ENCODE measurements at regions not wholly inside any gene's neighbourhood (a gene's known extent, or its start where the extent isn't known, plus 50 kb on each side); places are given as distances from the start of the nearest gene placed in this dataset.

DNA sequence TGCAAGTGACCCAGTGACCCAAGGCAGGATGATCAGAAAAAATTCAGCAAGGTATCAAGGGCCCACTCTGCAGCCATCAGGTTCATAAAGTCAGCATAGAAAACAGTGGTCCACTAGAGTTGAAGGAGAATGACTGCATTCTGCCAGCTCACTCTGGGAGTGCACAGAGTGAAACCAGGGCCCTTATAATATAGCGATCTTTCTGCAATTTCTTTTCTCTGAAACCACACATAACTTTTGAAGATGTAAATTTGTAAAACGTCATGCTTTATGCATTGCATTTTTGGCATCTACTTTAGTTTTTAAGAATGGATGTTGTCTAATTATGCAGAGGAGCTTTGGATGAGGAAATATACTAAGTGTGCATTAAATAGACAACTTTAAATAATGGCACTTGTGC is 225.0 kb upstream of the SMIM21 start:
- Histone ChIP-seq H3K4me3 (replicated peaks; ENCODE audit: low read depth, low read length) (no peak overlapping the region), H3K36me3 (ENCODE audit: control insufficient read depth, insufficient read depth, low read length) (no peaks in the 10 kb centered on the region), H3K27me3 (replicated peaks; ENCODE audit: control insufficient read depth, insufficient read depth, low read length) (no peaks in the 10 kb centered on the region; the same call in 1 of the 2 replicates)
- TF ChIP-seq CTCF (IDR thresholded peaks at IDR 0.05; ENCODE audit: insufficient read depth, low read length, poor library complexity, severe bottlenecking), result no peak
- no peak for DNase-seq (ENCODE audit: extremely low read depth, insufficient read length)

GRCh38 chr18:75644871-75645270 is 217.4 kb upstream of the SMIM21 start:
- Histone ChIP-seq H3K27me3 (replicated peaks; ENCODE audit: control insufficient read depth, insufficient read depth, low read length) (no peaks in the 10 kb centered on the region), H3K4me3 (replicated peaks; ENCODE audit: low read depth, low read length) (no peak overlapping the region), H3K36me3 (ENCODE audit: control insufficient read depth, insufficient read depth, low read length) (no peaks in the 10 kb centered on the region)
- no peak for DNase-seq (ENCODE audit: extremely low read depth, insufficient read length)
- TF ChIP-seq CTCF (IDR thresholded peaks at IDR 0.05; ENCODE audit: insufficient read depth, low read length, poor library complexity, severe bottlenecking), result no peak

DNA sequence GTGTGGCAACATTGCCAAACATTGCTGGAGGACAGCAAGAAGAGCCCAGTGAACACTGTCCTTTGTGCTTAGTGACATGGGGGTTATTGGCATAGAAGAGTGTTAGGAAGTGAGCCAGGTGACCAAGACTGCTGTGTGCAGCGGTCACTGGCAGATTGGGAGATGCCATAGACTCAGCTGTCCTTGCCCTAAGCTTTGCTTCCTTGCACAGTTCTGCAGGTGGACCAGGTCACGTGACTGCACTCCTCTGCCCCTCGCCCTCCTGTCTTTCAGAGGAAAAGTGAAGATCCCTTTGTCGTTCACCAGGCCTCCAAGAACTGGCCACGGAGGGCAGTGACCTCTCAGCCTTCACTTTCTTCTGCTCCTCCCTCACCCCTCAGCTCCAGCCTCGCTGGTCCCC is 215.6 kb upstream of the SMIM21 start:
- TF ChIP-seq CTCF (IDR thresholded peaks at IDR 0.05; ENCODE audit: insufficient read depth, low read length, poor library complexity, severe bottlenecking), result no peak
- DNase-seq (ENCODE audit: extremely low read depth, insufficient read length), result no peak
- Histone ChIP-seq H3K27me3 (replicated peaks; ENCODE audit: control insufficient read depth, insufficient read depth, low read length) (no peaks in the 10 kb centered on the region), H3K4me3 (replicated peaks; ENCODE audit: low read depth, low read length) (no peak overlapping the region), H3K36me3 (ENCODE audit: control insufficient read depth, insufficient read depth, low read length) (no peaks in the 10 kb centered on the region)

GRCh38 chr18:75639472-75639831 is 211.9 kb upstream of the SMIM21 start:
- TF ChIP-seq CTCF (IDR thresholded peaks at IDR 0.05; ENCODE audit: insufficient read depth, low read length, poor library complexity, severe bottlenecking), result no peak
- no peaks in the 10 kb centered on the region for H3K36me3 ChIP-seq (ENCODE audit: control insufficient read depth, insufficient read depth, low read length)
- H3K4me3 ChIP-seq (replicated peaks; ENCODE audit: low read depth, low read length), result no peak overlapping the region
- DNase-seq (ENCODE audit: extremely low read depth, insufficient read length), result no peak
- no peaks in the 10 kb centered on the region for H3K27me3 ChIP-seq (replicated peaks; ENCODE audit: control insufficient read depth, insufficient read depth, low read length)

GRCh38 chr18:75638776-75639471 is 211.4 kb upstream of the SMIM21 start:
- H3K4me3 ChIP-seq (replicated peaks; ENCODE audit: low read depth, low read length), result no peak overlapping the region
- TF ChIP-seq CTCF (IDR thresholded peaks at IDR 0.05; ENCODE audit: insufficient read depth, low read length, poor library complexity, severe bottlenecking), result no peak
- no peaks in the 10 kb centered on the region for H3K27me3 ChIP-seq (replicated peaks; ENCODE audit: control insufficient read depth, insufficient read depth, low read length)
- no peak for DNase-seq (ENCODE audit: extremely low read depth, insufficient read length)
- no peaks in the 10 kb centered on the region for H3K36me3 ChIP-seq (ENCODE audit: control insufficient read depth, insufficient read depth, low read length)
